Neural cell (in vitro differentiated cells): ENCODE measurements at regions not wholly inside any gene's neighbourhood (a gene's known extent, or its start where the extent isn't known, plus 50 kb on each side); places are given as distances from the start of the nearest gene placed in this dataset.

Experiments used
- H2AFZ ChIP-seq: fragments of 200-600, 300-800 bp; sonication (generic), shearing (Covaris generic); 2 replicates; pipeline ENCODE4 v1.6.0; 2014; ENCODE audit warnings: low read depth, mild to moderate bottlenecking, antibody characterized with exemption, low read length, moderate library complexity
- H3F3A ChIP-seq: fragments of 200-600 bp; shearing (Covaris generic); 2 replicates; pipeline ENCODE4 v1.6.1; 2016; ENCODE audit warnings: mild to moderate bottlenecking, moderate library complexity, mixed read lengths, antibody characterized with exemption, low read length; ENCODE audit not compliant: insufficient read depth, poor library complexity, severe bottlenecking
- H3K27ac ChIP-seq: fragments of 200-600, 300-800 bp; sonication (generic), shearing (Covaris generic); 2 replicates; pipeline ENCODE4 v1.5.1; 2014; ENCODE audit warnings: mild to moderate bottlenecking, low read length, moderate library complexity
- H3K27me3 ChIP-seq: fragments of 300-800, 200-600 bp; sonication (generic), shearing (Covaris generic); 2 replicates; pipeline ENCODE4 v1.6.0; 2014; ENCODE audit warnings: mild to moderate bottlenecking, low read depth, low read length, moderate library complexity; ENCODE audit not compliant: insufficient read depth
- H3K36me3 ChIP-seq: fragments of 300-800, 200-600 bp; sonication (generic), shearing (Covaris generic); 2 replicates; pipeline ENCODE4 v1.5.1; 2014; ENCODE audit warnings: mild to moderate bottlenecking, antibody characterized with exemption, low read length, moderate library complexity; ENCODE audit not compliant: insufficient read depth
- H3K4me2 ChIP-seq: fragments of 300-800, 200-600 bp; sonication (generic), shearing (Covaris generic); 2 replicates; pipeline ENCODE4 v1.6.0; 2014; ENCODE audit warnings: mild to moderate bottlenecking, low read length
- H3K4me3 ChIP-seq: fragments of 300-800, 200-600 bp; sonication (generic), shearing (Covaris generic); 2 replicates; pipeline ENCODE4 v1.5.1; 2014; ENCODE audit warnings: mild to moderate bottlenecking, low read length, moderate library complexity
- H3K79me2 ChIP-seq: fragments of 200-600 bp; shearing (Covaris generic); replicated peaks from 2 replicates; pipeline ENCODE4 v1.6.0; 2014; ENCODE audit warnings: mild to moderate bottlenecking, low read length, moderate library complexity; ENCODE audit not compliant: insufficient read depth
- H3K9ac ChIP-seq: fragments of 300-800, 200-600 bp; sonication (generic), shearing (Covaris generic); 2 replicates; pipeline ENCODE4 v1.6.1; 2016; ENCODE audit warnings: mild to moderate bottlenecking, low read length, mixed read lengths
- H3K9me2 ChIP-seq: fragments of 200-600 bp; shearing (Covaris generic); 2 replicates; pipeline ENCODE4 v1.6.1; 2016; ENCODE audit warnings: mild to moderate bottlenecking, low read length, mixed read lengths; ENCODE audit not compliant: insufficient read depth
- H3K9me3 ChIP-seq: fragments of 200-600, 300-800 bp; sonication (generic), shearing (Covaris generic); 2 replicates; pipeline ENCODE4 v1.6.1; 2016; ENCODE audit warnings: mild to moderate bottlenecking, mixed run types, low read length, moderate library complexity, mixed read lengths
- H4K20me1 ChIP-seq: fragments of 200-600 bp; shearing (Covaris generic); 2 replicates; pipeline ENCODE4 v1.6.1; 2016; ENCODE audit warnings: mild to moderate bottlenecking, mixed run types; ENCODE audit not compliant: insufficient read depth
- CTCF ChIP-seq: fragments of 450-650 bp; IDR thresholded peaks from 2 replicates; pipeline ENCODE4 v1.5.1; 2014; ENCODE audit warnings: antibody characterized with exemption, mild to moderate bottlenecking, moderate library complexity; ENCODE audit not compliant: poor library complexity, severe bottlenecking
- EP300 ChIP-seq: fragments of 450-650 bp; conservative IDR thresholded peaks from 2 replicates; pipeline ENCODE4 v1.6.1; 2014; ENCODE audit warnings: antibody characterized with exemption, mild to moderate bottlenecking, moderate library complexity; ENCODE audit not compliant: poor library complexity, severe bottlenecking
- EZH2 ChIP-seq: fragments of 200-600, 300-800 bp; shearing (Covaris generic), sonication (generic); IDR thresholded peaks from 2 replicates; pipeline ENCODE4 v1.6.1; 2014; ENCODE audit warnings: antibody characterized with exemption, low read length, borderline replicate concordance, mild to moderate bottlenecking; ENCODE audit not compliant: insufficient read depth, poor library complexity, severe bottlenecking
- MXI1 ChIP-seq: fragments of 450-650 bp; conservative IDR thresholded peaks from 2 replicates; pipeline ENCODE4 v1.6.1; 2014; ENCODE audit warnings: antibody characterized with exemption, mild to moderate bottlenecking; ENCODE audit not compliant: poor library complexity, severe bottlenecking
- POLR2AphosphoS5 ChIP-seq: IDR thresholded peaks from 2 replicates; pipeline ENCODE4 v1.6.1; 2012
- RAD21 ChIP-seq: fragments of 450-650 bp; conservative IDR thresholded peaks from 2 replicates; pipeline ENCODE4 v1.6.1; 2014; ENCODE audit warnings: antibody characterized with exemption, mild to moderate bottlenecking, moderate library complexity
- REST ChIP-seq: IDR thresholded peaks from 2 replicates; pipeline ENCODE4 v1.6.1; 2012; ENCODE audit warnings: borderline replicate concordance
- SMC3 ChIP-seq: fragments of 450-650 bp; conservative IDR thresholded peaks from 2 replicates; pipeline ENCODE4 v1.6.1; 2014; ENCODE audit warnings: antibody characterized with exemption, mild to moderate bottlenecking, moderate library complexity; ENCODE audit not compliant: poor library complexity
- TAF1 ChIP-seq: IDR thresholded peaks from 2 replicates; pipeline ENCODE4 v1.6.1; 2012; ENCODE audit warnings: low read depth

GRCh38 chr12:116418551-116418950, 140.6 kb upstream of the MAP1LC3B2 start:
- no peaks in the 10 kb centered on the region for H4K20me1 ChIP-seq
- H3K9me3 ChIP-seq: no peaks in the 10 kb centered on the region
- H3F3A ChIP-seq: no peaks in the 10 kb centered on the region
- H3K27me3 ChIP-seq: no peaks in the 10 kb centered on the region
- H3K79me2 ChIP-seq: no peaks in the 10 kb centered on the region
- H3K9ac ChIP-seq: no peak overlapping the region
- no peaks in the 10 kb centered on the region for H3K36me3 ChIP-seq
- H3K4me3 ChIP-seq: no peak overlapping the region
- H3K4me2 ChIP-seq: no peak overlapping the region
- no peaks in the 10 kb centered on the region for H3K9me2 ChIP-seq
- H3K27ac ChIP-seq: no peak overlapping the region
- no peak overlapping the region for H2AFZ ChIP-seq
- TF ChIP-seq MXI1 (no peak), EZH2 (no peak), RAD21 (no peak), CTCF (no peak), TAF1 (no peak), POLR2AphosphoS5 (no peak), EP300 (no peak)

- no peaks in the 10 kb centered on the region for H3K36me3 ChIP-seq
These were observed 138.8 kb upstream of the MAP1LC3B2 start for GRCh38 chr12:116420227-116420880.

More at GRCh38 chr12:116420227-116420880, 138.8 kb upstream of the MAP1LC3B2 start:
- H3K9me3 ChIP-seq: no peaks in the 10 kb centered on the region
- TF ChIP-seq TAF1 (no peak), EZH2 (no peak), SMC3 (no peak), REST (no peak)
- no peaks in the 10 kb centered on the region for H4K20me1 ChIP-seq
- H3F3A ChIP-seq: no peaks in the 10 kb centered on the region
- no peak overlapping the region for H3K27ac ChIP-seq
- no peaks in the 10 kb centered on the region for H3K9me2 ChIP-seq
- H3K27me3 ChIP-seq: no peaks in the 10 kb centered on the region
- H2AFZ ChIP-seq: no peak overlapping the region
- no peak overlapping the region for H3K4me2 ChIP-seq
- no peak overlapping the region for H3K4me3 ChIP-seq
- no peak overlapping the region for H3K9ac ChIP-seq
- no peaks in the 10 kb centered on the region for H3K79me2 ChIP-seq
